ENCODE measurements at regions not wholly inside any gene's neighbourhood (a gene's known extent, or its start where the extent isn't known, plus 50 kb on each side); places are given as distances from the start of the nearest gene placed in this dataset.

- TF ChIP-seq CTCF (conservative IDR thresholded peaks at IDR 0.05; ENCODE audit: low read depth, low read length), result no peak
- no peak overlapping the region for H3K4me3 ChIP-seq (ENCODE audit: low read depth, low read length)
- no peak for DNase-seq (ENCODE audit: low read depth)
Observed at GRCh38 chr4:130335417-130336194, 1239.7 kb downstream of the C4orf33 start.

- peak; percentile 67 for TF ChIP-seq CTCF (conservative IDR thresholded peaks at IDR 0.05; ENCODE audit: low read depth, low read length)
- DNase-seq (ENCODE audit: low read depth), result peak; percentile 72
- no peak overlapping the region for H3K4me3 ChIP-seq (ENCODE audit: low read depth, low read length)
Observed at GRCh38 chr4:130336585-130337217, 1240.7 kb downstream of the C4orf33 start.

GRCh38 chr4:130338851-130339250 is 1242.9 kb downstream of the C4orf33 start:
- no peak overlapping the region for H3K4me3 ChIP-seq (ENCODE audit: low read depth, low read length)
- no peak for DNase-seq (ENCODE audit: low read depth)
- TF ChIP-seq CTCF (conservative IDR thresholded peaks at IDR 0.05; ENCODE audit: low read depth, low read length), result no peak

GRCh38 chr4:130349745-130350144 is 1253.8 kb downstream of the C4orf33 start:
- H3K4me3 ChIP-seq (ENCODE audit: low read depth, low read length), result no peak overlapping the region
- TF ChIP-seq CTCF (conservative IDR thresholded peaks at IDR 0.05; ENCODE audit: low read depth, low read length), result no peak
- no peak for DNase-seq (ENCODE audit: low read depth)

GRCh38 chr4:130356873-130357272 is 1260.9 kb downstream of the C4orf33 start:
- DNase-seq (ENCODE audit: low read depth), result no peak
- H3K4me3 ChIP-seq (ENCODE audit: low read depth, low read length), result no peak overlapping the region
- no peak for TF ChIP-seq CTCF (conservative IDR thresholded peaks at IDR 0.05; ENCODE audit: low read depth, low read length)

GRCh38 chr4:130359542-130359941 is 1263.6 kb downstream of the C4orf33 start:
- no peak overlapping the region for H3K4me3 ChIP-seq (ENCODE audit: low read depth, low read length)
- TF ChIP-seq CTCF (conservative IDR thresholded peaks at IDR 0.05; ENCODE audit: low read depth, low read length), result peak; percentile 66
- peak; percentile 69 for DNase-seq (ENCODE audit: low read depth)

- no peak overlapping the region for H3K4me3 ChIP-seq (ENCODE audit: low read depth, low read length)
- DNase-seq (ENCODE audit: low read depth), result no peak
- no peak for TF ChIP-seq CTCF (conservative IDR thresholded peaks at IDR 0.05; ENCODE audit: low read depth, low read length)
Observed at GRCh38 chr4:130361616-130362015, 1265.7 kb downstream of the C4orf33 start.

All from choroid plexus epithelial cell (primary cell).